ENCODE measurements at regions not wholly inside any gene's neighbourhood (a gene's known extent, or its start where the extent isn't known, plus 50 kb on each side); places are given as distances from the start of the nearest gene placed in this dataset.

DNA sequence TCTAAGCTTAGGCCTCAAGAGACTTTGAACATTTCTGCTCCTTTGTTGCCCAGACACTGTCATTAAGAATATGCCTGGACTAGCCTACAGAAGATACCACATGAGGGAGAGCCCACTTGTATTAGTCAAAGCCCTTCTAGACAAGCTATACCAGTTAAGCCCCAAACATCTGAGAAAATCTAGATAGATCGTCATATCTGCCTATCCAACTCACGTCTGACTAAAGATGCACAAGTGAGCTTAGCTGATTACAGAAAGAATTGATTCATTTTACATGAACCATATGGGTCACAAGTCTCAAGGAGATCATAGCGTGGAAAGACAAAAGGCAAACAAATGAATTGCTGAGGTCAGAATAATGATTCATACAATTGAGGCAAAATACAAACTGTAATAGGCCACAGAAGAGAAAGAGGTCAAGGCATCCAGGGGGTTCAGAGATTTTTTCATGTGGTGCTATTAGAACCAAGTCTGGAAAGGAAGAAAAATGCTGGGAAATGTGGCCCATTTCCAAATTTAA lies 1155.5 kb upstream of the TENM4 start:
- TF ChIP-seq POLR2AphosphoS5 (IDR thresholded peaks at IDR 0.05) (no peak), POLR2A (IDR thresholded peaks at IDR 0.05) (no peak), EP300 (IDR thresholded peaks at IDR 0.05) (no peak)
- TF ChIP-seq, protein P1, sequence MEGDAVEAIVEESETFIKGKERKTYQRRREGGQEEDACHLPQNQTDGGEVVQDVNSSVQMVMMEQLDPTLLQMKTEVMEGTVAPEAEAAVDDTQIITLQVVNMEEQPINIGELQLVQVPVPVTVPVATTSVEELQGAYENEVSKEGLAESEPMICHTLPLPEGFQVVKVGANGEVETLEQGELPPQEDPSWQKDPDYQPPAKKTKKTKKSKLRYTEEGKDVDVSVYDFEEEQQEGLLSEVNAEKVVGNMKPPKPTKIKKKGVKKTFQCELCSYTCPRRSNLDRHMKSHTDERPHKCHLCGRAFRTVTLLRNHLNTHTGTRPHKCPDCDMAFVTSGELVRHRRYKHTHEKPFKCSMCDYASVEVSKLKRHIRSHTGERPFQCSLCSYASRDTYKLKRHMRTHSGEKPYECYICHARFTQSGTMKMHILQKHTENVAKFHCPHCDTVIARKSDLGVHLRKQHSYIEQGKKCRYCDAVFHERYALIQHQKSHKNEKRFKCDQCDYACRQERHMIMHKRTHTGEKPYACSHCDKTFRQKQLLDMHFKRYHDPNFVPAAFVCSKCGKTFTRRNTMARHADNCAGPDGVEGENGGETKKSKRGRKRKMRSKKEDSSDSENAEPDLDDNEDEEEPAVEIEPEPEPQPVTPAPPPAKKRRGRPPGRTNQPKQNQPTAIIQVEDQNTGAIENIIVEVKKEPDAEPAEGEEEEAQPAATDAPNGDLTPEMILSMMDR (IDR thresholded peaks at IDR 0.05) = no peak

Data from sigmoid colon (tissue), 4 donors.